NK-92 treated with Interleukin-12 subunit alpha and Interleukin-12 subunit beta, amount 100 ng/mL, for 24 hours (cell line): ENCODE measurements at regions not wholly inside any gene's neighbourhood (a gene's known extent, or its start where the extent isn't known, plus 50 kb on each side); places are given as distances from the start of the nearest gene placed in this dataset.
"Not testable (repeated sequence)": the region's sequence is repeated elsewhere in the genome, so short reads cannot be mapped to it uniquely, and the experiment has no call there.

Experiments used
- DNase-seq: peaks from one replicate; lab custom pipeline; 2025; lab: John Stamatoyannopoulos, UW

DNA sequence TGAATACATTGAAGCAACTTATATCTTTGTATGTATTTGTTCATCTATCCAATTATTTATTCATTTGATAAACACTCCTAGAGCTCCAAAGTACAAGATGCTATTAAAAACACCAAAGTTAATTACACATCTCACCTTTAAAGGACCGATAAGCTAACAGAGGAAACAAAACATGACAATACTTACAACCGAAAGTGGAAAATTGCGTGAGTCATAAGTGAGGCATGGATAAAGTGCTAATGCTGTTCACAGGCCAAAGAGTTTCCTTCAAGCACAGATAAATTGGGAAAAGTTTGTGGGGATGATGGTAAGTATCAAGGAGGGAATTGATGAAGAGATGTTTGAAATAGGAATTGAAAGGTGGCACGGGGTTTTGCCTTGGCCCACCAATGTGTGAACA lies 172.8 kb upstream of the KITLG start:
- DNase-seq = no peak

DNA sequence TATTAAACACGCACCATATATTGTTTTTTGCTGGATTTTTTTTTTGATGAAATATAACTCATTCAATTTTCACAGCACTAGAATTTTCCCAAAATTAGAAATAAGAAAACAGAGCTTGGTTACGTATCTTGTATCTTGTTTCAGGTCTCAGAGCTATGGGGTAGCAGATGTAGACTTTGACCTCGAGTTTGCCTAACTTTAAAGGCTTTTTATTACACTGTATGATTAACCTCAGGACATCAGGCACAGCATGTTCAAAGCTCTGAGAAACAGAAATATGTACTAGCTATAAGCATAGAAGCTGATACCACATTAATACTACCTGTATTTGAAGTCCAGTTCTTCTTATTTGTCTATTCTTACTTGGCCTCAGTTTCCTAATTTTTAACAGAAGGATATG lies 171.9 kb upstream of the KITLG start:
- DNase-seq = no peak

DNA sequence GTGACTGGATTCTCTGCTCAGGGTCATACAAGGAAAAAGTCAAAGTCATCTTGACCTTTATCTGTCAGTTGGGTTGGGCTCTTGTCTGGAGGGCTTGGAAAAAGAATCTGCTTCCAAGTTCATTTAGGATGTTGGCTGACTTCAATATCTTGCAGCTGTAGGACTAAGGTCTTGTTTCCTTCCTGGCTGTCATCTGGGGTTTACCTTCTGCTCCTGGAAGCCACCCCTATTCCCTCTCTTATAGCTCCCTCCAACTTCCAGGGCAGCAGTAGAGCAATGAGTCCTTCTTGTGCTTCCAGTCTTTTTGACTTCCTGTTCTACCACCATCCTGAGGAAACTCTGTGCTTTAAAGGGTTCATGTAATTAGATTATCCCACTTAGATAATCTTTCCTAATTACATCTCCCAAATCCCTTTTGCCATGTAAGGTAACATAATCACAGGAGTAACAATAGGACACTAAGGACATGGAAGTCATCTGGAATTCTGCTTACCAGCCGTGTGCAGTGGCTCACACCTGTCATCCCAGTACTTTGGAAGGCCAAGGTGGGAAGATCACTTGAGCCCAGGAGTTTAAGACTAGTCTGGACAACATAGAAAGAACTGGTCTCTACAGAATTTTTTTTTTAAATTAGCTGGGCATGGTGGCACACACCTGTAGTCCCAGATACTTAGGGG lies 170.7 kb upstream of the KITLG start:
- no peak for DNase-seq

DNA sequence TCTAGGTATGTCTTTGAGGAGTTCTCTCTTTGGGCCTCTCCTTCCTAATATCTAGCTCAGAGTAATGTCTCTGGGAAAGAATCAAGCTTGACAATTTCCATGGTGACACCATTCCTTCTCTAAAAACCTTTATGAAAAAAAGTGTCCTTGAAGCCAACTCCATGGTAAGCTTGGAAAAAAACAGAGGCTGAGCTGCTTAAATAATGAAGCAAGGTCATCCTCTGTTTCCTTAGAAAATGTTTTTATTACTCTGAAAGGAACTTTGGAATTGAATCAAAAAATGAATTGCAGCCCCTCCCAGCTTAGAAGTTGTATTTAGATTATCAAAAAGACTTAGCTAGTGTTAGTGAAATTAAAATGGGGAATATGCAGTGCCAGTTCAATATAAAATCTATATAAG lies 166.1 kb upstream of the KITLG start:
- DNase-seq = no peak

DNA sequence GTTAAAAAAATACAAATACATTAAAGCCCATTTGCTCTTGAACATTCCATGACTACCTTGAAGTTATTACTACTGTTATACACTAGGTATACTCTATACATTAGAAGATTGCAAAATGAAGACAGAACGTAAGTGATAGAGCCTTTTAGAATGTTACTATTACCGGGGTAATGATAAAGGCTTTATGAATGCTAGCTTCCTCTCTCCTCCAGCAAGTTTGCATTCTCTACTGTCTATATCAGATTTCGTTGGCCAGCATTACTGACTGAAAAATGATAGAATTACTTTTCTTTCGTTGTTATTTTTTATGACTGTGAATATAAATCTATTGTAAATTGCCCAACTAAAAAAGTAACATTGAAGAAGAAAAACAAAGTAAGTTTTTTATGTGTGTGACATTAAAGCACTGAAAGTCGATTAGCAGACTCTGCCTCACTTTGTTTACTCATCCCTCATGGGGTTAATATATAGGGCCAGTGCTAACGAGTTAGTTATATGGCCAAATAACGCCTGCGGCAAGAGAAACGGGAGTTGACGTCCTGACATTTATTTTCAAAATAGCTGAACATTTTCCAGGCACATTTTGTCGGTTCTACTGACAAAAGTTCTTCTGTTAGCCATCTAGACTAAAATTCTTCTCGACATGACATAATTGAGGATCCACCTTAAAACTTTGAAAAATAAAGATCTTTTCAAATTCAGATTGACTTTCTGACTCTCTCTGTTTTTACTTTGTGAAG lies 163.8 kb upstream of the KITLG start:
- no peak for DNase-seq

DNA sequence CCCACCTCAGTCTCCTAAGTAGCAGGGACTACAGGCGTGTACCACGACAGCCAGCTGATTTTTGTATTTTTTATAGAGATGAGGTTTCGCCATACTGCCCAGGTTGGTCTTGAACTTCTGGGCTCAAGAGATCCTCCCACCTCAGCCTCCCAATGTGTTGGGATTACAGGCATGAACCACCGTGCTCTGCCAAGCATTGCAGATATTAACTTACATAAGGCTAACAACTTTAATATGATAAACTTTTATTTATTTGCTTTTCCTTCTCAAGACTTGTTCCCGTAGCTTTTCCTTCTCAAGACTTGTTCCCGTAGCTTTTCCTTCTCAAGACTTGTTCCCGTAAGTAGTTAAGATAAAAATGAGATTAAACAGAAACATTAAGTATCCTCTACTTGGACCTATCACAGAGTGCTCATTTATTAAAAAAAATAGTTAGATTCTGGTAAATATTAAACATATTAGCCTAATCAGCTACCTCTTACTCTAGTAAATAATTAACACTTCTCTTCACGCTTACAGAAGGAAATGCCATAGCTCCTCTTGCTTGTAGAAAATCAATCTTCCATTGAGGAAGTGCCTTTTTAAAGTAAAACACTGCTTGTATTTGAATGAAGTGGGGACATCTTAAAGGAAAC lies 157.7 kb upstream of the KITLG start:
- DNase-seq = no peak

DNA sequence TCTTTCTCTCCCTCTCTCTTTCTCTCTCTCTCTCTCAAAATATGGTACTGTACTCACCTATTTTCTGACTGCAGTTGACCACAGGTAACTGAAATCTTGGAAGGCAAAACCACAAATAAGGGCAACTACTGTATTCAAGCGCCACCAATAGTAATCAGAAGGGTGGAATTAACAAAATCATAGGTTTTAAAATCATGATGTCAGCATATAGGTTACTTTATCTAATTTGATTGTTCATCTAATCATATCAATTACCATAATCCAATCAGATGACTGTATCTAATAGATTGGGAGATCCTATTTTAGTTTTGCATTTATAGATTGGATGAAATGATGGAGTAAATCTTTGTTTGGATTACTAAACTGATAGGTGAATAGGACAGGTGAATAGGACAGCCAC lies 155.8 kb upstream of the KITLG start:
- DNase-seq = no peak

DNA sequence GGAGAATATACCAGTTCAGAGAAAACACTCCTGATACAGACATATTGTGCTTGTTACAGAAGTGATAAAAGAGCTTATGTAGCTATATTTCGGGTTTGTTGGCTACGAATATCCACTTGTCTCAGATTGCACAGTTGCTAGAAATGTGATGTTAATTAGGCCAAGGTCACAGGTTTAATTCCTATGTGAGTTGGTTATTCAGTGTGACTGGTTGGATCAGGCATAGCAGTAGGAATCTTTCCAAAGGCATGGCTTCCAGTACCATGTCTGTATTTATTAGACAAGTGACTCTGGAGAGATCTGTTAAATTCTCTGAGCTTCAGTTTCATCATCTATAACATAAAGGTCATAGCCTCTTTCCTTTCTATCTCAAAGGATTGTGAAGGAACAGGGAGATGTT lies 152.7 kb upstream of the KITLG start:
- DNase-seq = no peak

DNA sequence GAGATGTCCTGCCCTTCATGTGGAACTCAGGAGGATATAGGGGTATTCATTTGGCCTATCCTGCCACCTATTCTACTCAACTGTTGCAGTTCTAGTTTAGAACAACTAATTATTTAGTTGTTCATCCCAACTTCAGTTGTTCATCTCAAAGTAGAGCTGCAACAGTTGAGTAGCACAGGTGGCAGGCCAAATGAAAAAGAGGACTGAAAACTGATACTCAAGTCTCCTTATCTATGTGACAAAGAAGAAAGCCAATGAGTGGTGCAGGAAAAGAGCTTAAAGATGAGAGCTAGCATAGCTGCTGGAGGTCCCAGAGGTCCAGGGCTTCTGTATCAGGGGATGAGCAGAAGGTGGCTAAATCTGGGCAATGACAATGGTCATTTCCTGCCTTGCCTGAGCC lies 148.9 kb upstream of the KITLG start:
- no peak for DNase-seq

DNA sequence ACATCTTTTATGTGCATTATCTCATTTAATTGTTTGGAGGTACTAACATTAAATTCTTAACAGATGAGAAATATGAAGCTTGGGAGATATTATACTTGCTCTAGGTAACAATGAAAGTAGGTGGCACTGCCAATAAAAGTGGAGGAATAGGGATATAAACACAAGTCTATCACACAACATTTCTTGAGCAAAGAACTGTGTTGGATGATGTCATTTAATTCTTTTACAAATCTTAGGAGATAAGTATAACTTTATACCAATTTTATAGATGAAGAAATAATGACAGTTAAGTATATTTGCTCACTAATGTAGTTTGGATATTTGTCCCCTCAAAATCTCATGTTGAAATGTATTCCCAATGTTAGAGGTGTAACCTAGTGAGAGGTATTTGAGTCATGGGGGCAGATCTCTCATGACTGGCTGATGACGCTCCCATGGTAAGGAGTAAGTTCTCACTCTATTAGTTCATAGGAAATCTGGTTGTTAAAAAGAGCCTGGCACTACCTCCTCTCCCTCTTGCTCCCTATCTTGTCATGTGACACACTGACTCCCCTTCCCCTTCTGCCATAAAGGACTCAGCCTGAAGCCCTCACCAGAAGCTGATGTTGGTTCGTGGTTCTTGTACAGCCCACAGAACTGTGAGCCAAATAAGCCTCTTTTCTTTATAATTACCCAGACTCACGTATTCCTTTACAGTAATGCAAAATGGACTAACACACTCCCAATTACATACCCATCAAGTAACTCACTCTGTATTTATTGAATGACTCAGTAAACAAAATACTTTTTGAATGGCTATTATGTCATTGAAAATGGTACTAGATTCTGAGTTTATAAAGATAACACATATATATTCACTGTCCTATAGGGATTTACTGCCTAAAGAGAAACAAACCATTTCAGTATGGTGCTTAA lies 146.8 kb upstream of the KITLG start:
- DNase-seq = no peak

DNA sequence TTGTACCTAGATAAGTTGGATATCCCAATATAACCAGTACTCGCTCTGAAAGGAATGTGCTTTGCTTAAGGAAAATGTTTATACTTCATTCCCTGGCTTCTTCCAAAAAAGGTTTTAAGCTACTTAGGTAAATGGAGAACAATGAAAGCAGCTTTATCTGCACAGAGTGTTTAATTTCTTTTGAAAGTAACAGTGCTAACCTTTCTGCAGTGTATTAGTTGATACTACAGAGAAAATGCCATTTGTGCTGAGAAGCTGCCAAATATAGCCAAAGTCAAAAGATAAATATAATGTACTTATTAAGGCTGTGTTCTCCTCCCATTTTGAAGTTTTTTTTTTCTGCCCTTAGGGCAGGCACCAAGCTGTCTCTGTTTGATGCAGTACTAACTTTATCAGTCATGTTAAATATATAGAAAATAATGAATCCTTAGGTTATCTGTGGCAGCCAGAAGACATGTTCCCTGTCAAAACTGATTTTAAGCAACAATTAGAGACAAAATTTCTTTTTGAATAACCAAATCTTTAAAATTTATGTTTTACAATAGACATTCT lies 145.4 kb upstream of the KITLG start:
- DNase-seq = no peak

DNA sequence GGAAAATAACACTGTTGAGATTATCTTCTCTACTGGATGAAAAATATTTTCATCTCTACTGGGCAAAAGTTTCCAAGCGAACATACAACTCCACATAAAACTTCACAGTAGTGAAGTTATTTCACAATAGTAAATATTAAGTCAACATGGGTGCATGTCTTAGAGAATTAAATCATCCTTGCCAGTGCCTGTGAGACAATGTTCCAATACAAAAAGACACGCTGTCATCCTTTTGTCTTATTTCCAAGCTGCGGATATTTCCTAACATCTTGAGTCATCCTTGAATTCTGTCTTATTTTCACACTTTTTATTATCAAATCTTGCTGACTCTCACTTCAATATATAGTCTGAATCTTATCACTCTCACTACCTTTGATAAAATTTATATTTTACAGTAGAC lies 142.9 kb upstream of the KITLG start:
- no peak for DNase-seq

DNA sequence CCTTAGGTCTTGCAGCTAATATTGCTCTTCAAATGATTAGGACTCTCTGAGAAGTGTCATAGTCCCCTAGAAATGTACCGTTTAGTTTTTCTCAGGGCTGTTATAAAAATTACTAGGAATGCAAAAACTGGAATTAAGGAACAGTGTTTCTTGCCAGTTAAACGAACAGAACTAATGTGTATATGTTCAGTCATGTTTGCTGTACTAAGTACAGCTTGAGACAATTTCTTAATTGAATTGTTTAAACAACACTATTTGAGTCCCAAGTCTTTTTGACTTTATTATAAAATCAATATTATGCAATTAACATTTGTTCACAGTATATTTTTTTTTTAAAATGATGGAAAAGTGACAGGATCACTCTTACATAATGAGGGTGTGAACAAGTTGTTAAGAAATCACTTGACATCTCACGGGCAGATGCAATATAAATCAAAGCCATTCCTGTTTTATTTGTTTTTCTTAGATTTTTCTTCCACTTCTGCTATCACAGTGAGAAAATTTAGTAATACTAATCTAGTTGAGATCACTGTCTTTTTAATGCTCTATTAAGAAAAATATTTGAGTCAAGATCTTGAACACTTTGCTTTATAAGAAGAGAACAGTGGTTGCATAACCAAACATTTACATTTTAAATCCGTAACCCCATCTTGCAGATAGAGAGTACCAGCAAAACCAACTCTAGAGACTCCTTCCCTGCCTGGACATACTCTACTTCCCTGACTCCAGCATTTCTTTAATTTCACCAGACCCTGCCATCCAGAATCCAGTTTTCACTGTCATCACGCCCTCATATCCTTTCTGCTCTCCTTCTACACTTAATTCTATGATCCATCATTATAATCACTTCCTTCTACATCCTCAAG lies 140.7 kb upstream of the KITLG start:
- DNase-seq = no peak

DNA sequence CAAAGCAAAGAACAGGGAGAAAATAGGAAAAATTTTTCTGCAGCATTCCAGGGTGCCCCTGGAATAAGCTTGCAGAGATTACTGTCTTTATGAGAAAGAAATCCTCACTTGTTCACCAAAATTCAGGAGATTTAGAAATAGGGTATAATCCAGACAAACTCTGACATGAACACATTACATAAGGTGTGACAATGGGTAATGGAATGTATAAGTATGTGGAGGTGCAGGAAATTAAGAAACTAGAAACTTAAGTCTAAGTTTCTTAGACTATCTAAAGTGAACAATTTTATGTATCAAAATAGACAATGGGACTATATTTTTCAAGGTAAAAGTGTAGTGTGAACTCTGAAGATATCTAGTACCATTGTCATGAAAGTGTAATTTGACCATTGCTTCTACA lies 140.0 kb upstream of the KITLG start:
- no peak for DNase-seq

DNA sequence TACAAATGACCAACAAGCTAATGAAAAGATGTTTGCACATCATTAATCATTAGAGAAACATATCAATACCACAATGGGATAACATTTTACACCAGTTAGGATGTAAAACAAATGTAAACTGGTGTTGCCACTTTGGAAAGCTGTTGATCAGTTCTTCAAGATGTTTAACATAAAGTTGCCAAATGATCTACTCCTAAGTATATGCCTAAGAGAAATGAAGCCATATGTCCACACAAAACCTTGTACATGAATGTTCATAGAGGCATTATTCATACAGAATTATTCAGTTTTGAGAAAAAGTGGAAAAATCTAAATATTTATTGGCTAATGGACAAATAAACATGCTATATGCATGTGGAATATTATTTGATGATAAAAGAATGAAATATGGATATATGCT lies 136.9 kb upstream of the KITLG start:
- DNase-seq = no peak

DNA sequence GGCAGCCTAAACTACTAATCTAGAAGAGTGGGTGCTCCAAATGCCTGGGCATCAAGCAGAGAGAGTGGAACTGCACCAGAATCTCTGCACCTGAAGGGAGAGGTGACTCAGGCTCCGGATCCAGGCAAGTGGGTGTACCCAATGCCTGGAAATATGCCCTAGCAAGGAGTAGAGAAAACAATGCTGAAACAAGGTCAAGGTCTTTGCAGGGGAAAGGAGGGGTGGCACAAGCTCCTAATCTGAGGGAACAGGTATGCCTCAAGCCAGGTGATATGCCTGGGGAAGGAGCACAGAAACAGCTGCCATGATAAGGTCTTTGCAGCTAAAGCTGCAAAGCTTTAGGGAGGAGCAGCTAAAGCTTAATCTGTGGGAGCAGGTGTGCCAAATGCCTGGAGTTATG lies 136.0 kb upstream of the KITLG start:
- no peak for DNase-seq

DNA sequence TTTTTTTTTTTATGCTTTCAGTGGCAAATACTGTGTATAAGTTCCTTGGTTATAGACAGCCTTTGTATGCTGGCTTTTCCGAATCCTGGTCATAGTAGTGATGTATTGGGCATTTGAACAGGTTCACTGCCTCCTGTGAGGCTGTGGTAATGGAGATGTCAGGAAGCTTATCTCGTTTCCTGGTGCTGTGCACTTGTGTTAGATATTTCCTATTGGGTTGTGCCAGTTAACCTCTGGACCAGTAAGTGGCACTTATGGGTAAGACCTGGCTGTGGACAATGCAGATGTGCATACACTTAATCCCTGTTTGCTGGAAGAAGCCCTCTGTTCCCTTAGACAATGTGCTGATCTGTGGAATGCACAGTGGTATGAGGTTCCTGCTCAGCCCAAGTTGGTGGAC lies 135.4 kb upstream of the KITLG start:
- DNase-seq = no peak

DNA sequence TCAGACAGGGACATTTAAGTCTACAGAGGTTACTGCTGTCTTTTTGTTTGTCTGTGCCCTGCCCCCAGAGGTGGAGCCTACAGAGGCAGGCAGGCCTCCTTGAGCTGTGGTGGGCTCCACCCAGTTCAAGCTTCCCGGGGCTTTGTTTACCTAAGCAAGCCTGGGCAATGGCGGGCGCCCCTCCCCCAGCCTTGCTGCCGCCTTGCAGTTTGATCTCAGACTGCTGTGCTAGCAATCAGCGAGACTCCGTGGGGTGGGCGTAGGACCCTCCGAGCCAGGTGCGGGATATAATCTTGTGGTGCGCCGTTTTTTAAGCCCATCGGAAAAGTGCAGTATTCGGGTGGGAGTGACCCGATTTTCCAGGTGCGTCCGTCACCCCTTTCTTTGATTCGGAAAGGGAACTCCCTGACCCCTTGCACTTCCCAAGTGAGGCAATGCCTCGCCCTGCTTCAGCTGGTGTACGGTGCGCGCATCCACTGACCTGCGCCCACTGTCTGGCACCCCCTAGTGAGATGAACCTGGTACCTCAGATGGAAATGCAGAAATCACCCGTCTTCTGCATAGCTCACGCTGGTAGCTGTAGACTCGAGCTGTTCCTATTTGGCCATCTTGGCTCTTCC lies 134.1 kb upstream of the KITLG start:
- not testable (repeated sequence) for DNase-seq

DNA sequence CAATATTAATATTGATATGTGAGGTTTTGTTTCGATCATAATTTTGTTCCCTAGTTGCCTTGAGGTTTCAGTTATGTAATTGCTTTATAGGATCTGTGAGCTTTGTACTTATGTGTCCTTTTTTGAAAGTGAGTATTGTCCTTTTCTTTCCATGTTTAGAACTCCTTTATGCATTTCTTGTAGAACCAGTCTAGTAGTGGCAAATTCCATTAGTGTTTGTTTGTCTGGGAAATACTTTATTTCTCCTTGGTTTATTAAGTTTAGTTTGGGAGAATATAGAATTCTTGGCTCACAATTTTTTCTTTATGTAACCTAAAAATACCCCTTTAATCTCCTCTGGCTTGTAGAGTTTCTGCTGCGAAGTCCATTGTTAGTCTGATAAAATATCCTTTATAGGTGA lies 127.5 kb upstream of the KITLG start:
- DNase-seq = no peak

DNA sequence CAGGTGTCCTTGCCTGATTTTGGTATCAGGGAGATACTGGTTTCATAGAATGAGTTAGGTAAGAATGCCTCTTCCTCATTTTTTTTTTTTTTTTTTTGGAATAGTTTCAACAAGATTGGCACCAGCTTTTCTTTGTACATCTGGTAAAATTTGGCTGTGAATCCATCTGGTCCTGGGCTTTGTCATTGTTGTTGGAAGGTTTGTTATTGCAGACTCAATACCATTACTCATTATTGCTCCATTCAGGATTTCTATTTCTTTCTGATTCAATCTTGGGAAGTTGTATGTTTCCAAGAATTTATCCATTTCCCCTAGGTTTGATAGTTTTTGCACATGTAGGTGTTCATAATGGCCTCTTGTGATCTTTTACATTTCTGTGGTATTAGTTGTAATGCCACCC lies 126.0 kb upstream of the KITLG start:
- DNase-seq = no peak

DNA sequence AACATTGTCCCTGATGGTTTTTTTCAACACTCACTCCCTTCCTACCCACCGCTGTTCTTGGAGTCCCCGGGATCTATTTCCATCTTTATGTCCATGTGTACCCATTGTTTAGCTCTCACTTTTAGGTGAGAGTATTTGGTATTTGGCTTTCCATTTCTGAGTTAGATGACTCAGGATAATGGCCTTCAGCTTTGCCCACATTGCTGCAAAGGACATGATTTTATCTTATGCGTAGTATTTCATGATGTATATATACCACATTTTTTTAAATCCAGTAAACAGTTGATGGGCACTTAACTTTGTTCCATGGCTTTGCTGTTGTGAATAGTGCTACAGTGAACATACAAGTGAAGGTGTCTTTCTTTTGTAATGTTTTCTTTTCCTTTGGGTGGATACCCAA lies 123.5 kb upstream of the KITLG start:
- no peak for DNase-seq
